PFSK-1 (cell line): ENCODE measurements at regions not wholly inside any gene's neighbourhood (a gene's known extent, or its start where the extent isn't known, plus 50 kb on each side); places are given as distances from the start of the nearest gene placed in this dataset.

ENCODE experiments used
- FOXP2 ChIP-seq: optimal IDR thresholded peaks from 2 replicates; pipeline ENCODE3; 2011; ENCODE audit warnings: borderline replicate concordance, control low read depth, inconsistent platforms; ENCODE audit not compliant: insufficient read depth; ENCODE audit errors: extremely low read length, extremely low read depth
- POLR2AphosphoS5 ChIP-seq: IDR thresholded peaks from 2 replicates; pipeline ENCODE4 v1.6.1; 2012; ENCODE audit warnings: low read depth, mild to moderate bottlenecking, control low read depth, low read length, moderate library complexity
- REST ChIP-seq, 2 experiments: IDR thresholded peaks; 2 replicates each; pipeline versions ENCODE4 v1.6.1 to v1.8.0; 2011 to 2012; ENCODE audit warnings: low read depth in 2 of 2, low read length in 2 of 2, control low read depth in 1 of 2, inconsistent platforms in 1 of 2, mild to moderate bottlenecking in 1 of 2, moderate library complexity in 1 of 2; ENCODE audit not compliant: insufficient read depth in 1 of 2
- SIN3A ChIP-seq: IDR thresholded peaks from 2 replicates; pipeline ENCODE4 v1.6.1; 2012; ENCODE audit warnings: mild to moderate bottlenecking, low read length, moderate library complexity, borderline replicate concordance; ENCODE audit not compliant: insufficient read depth
- TAF1 ChIP-seq: IDR thresholded peaks from 2 replicates; pipeline ENCODE4 v1.6.1; 2012; ENCODE audit warnings: low read length, control low read depth, borderline replicate concordance; ENCODE audit not compliant: insufficient read depth

DNA sequence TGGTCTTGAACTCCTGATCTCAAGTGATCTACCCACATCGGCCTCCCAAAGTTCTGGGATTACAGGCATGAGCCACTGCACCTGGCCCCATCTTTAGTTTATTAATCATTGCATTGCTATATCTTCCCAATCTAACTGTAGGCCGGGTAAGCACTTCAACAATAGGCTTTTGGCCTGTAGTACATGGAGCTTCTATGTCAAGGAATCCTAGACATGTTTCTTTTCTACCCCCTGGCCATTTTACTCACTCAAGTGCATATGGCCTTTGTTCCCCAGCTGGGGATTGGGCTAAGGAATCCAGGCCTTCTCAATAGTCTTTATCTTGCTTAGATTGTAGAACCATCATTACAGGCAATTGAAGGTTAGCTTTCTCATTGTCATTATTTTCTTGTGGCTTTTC, 122.3 kb upstream of the MBNL1 start:
- TF ChIP-seq TAF1 (no peak), POLR2AphosphoS5 (no peak), REST (IDR thresholded peaks at IDR 0.05; ENCODE audit: insufficient read depth in 1 of 2, low read depth in 2 of 2, low read length in 2 of 2) (no peak), FOXP2 (no peak), SIN3A (no peak)

- TF ChIP-seq REST (IDR thresholded peaks at IDR 0.05; ENCODE audit: insufficient read depth in 1 of 2, low read depth in 2 of 2, low read length in 2 of 2): no peak
- no peak for TF ChIP-seq FOXP2
- no peak for TF ChIP-seq POLR2AphosphoS5
- no peak for TF ChIP-seq TAF1
- TF ChIP-seq SIN3A: no peak
Measured at GRCh38 chr3:152147748-152148147, 121.0 kb upstream of the MBNL1 start.

GRCh38 chr3:152148579-152148978, 120.2 kb upstream of the MBNL1 start:
- TF ChIP-seq TAF1 (no peak), SIN3A (no peak), REST (IDR thresholded peaks at IDR 0.05; ENCODE audit: insufficient read depth in 1 of 2, low read depth in 2 of 2, low read length in 2 of 2) (no peak), FOXP2 (no peak), POLR2AphosphoS5 (no peak)

- TF ChIP-seq FOXP2 (no peak), TAF1 (no peak), POLR2AphosphoS5 (no peak), SIN3A (no peak), REST (IDR thresholded peaks at IDR 0.05; ENCODE audit: insufficient read depth in 1 of 2, low read depth in 2 of 2, low read length in 2 of 2) (no peak)
Measured at GRCh38 chr3:152149832-152150231, 118.9 kb upstream of the MBNL1 start.

GRCh38 chr3:152151216-152151876, 117.4 kb upstream of the MBNL1 start:
- TF ChIP-seq SIN3A (no peak), POLR2AphosphoS5 (no peak), TAF1 (no peak), FOXP2 (no peak), REST (IDR thresholded peaks at IDR 0.05; ENCODE audit: insufficient read depth in 1 of 2, low read depth in 2 of 2, low read length in 2 of 2) (no peak)
